Spinal cord (tissue), 9 donors: ENCODE measurements at regions not wholly inside any gene's neighbourhood (a gene's known extent, or its start where the extent isn't known, plus 50 kb on each side); places are given as distances from the start of the nearest gene placed in this dataset.
"Not testable (repeated sequence)": the region's sequence is repeated elsewhere in the genome, so short reads cannot be mapped to it uniquely, and the experiment has no call there.

Experiments used
- DNase-seq, 6 donors: peaks; one replicate each; pipeline versions ENCODE4 v3.0.0 to v3.0.0-alpha.2; 2013 to 2015; ENCODE audit warnings: low spot score in 6 of 6, low read depth in 4 of 6
- H3K27ac ChIP-seq: one replicate; pipeline ENCODE4 v1.5.1; 2013; ENCODE audit warnings: low read depth, low read length, control low read depth
- H3K27me3 ChIP-seq: one replicate; pipeline ENCODE4 v1.6.1; 2013; ENCODE audit warnings: low read length; ENCODE audit not compliant: control insufficient read depth, insufficient read depth
- H3K36me3 ChIP-seq: one replicate; pipeline ENCODE4 v1.6.1; 2013; ENCODE audit warnings: low read length; ENCODE audit not compliant: control insufficient read depth, insufficient read depth
- H3K4me1 ChIP-seq: one replicate; pipeline ENCODE4 v1.6.1; 2013; ENCODE audit warnings: low read length; ENCODE audit not compliant: control insufficient read depth, insufficient read depth
- H3K4me3 ChIP-seq: one replicate; pipeline ENCODE4 v1.5.1; 2013; ENCODE audit warnings: low read depth, low read length, control low read depth
- H3K9me3 ChIP-seq: one replicate; pipeline ENCODE4 v1.6.1; 2013; ENCODE audit warnings: low read length; ENCODE audit not compliant: control insufficient read depth, insufficient read depth
- WGBS: methylation state at CpG from one replicate; pipeline ENCODE4 v1.1.5; 2013; ENCODE audit warnings: missing lambda C conversion rate; ENCODE audit not compliant: insufficient coverage; 5-methylcytosine and 5-hydroxymethylcytosine counted together
- donor health status: healthy.

- H3K27ac ChIP-seq, result no peak overlapping the region
- H3K27me3 ChIP-seq, result no peaks in the 10 kb centered on the region
- no peak for DNase-seq
- no peaks in the 10 kb centered on the region for H3K4me1 ChIP-seq
- H3K36me3 ChIP-seq, result no peaks in the 10 kb centered on the region
- H3K9me3 ChIP-seq, result no peaks in the 10 kb centered on the region
- no CpG with 5 or more reads among the region's 1 CpG for WGBS
- H3K4me3 ChIP-seq, result no peak overlapping the region
Observed at GRCh38 chr5:111958851-111959250, 201.9 kb upstream of the NREP start.

- H3K4me3 ChIP-seq, H3K27me3 ChIP-seq, DNase-seq, H3K4me1 ChIP-seq, H3K27ac ChIP-seq, H3K9me3 ChIP-seq, H3K36me3 ChIP-seq: not testable (repeated sequence)
- WGBS, result no CpG with 5 or more reads among the region's 3 CpGs
Observed at GRCh38 chr5:111956765-111957164, 199.8 kb upstream of the NREP start.

GRCh38 chr5:111954516-111955395, 197.8 kb upstream of the NREP start:
- Histone ChIP-seq H3K4me1 (no peaks in the 10 kb centered on the region), H3K36me3 (no peaks in the 10 kb centered on the region), H3K27ac (no peak overlapping the region), H3K4me3 (no peak overlapping the region), H3K27me3 (no peaks in the 10 kb centered on the region), H3K9me3 (no peaks in the 10 kb centered on the region)
- no CpG with 5 or more reads among the region's 3 CpGs for WGBS
- no peak for DNase-seq

GRCh38 chr5:111953351-111954127, 196.5 kb upstream of the NREP start:
- DNase-seq, result no peak
- WGBS, result no CpG with 5 or more reads among the region's 4 CpGs

GRCh38 chr5:111952555-111952954, 195.6 kb upstream of the NREP start:
- H3K4me3 ChIP-seq, result no peak overlapping the region
- DNase-seq, result no peak
- H3K27me3 ChIP-seq, result no peaks in the 10 kb centered on the region
- H3K4me1 ChIP-seq, result no peaks in the 10 kb centered on the region
- WGBS, result 94% methylated on average over 2 of the region's 2 CpGs
- no peaks in the 10 kb centered on the region for H3K9me3 ChIP-seq
- no peak overlapping the region for H3K27ac ChIP-seq
- H3K36me3 ChIP-seq, result no peaks in the 10 kb centered on the region

More at GRCh38 chr5:111953351-111954127, 196.5 kb upstream of the NREP start:
- H3K4me1 ChIP-seq, result no peaks in the 10 kb centered on the region
- no peak overlapping the region for H3K27ac ChIP-seq
- no peaks in the 10 kb centered on the region for H3K27me3 ChIP-seq
- H3K36me3 ChIP-seq, result no peaks in the 10 kb centered on the region
- no peaks in the 10 kb centered on the region for H3K9me3 ChIP-seq
- H3K4me3 ChIP-seq, result no peak overlapping the region

- Histone ChIP-seq H3K36me3 (no peaks in the 10 kb centered on the region), H3K4me1 (no peaks in the 10 kb centered on the region), H3K27me3 (no peaks in the 10 kb centered on the region), H3K4me3 (no peak overlapping the region), H3K27ac (no peak overlapping the region), H3K9me3 (no peaks in the 10 kb centered on the region)
- no peak for DNase-seq
- no CpG with 5 or more reads among the region's 1 CpG for WGBS
Observed at GRCh38 chr5:111950660-111951059, 193.7 kb upstream of the NREP start.

GRCh38 chr5:111948092-111948841, 191.3 kb upstream of the NREP start:
- no peaks in the 10 kb centered on the region for H3K9me3 ChIP-seq
- no peaks in the 10 kb centered on the region for H3K27me3 ChIP-seq
- H3K4me3 ChIP-seq, result no peak overlapping the region
- H3K36me3 ChIP-seq, result no peaks in the 10 kb centered on the region
- no peaks in the 10 kb centered on the region for H3K4me1 ChIP-seq
- H3K27ac ChIP-seq, result no peak overlapping the region
- DNase-seq, result no peak
- no CpG with 5 or more reads among the region's 4 CpGs for WGBS

- H3K9me3 ChIP-seq, result no peaks in the 10 kb centered on the region
- no peak overlapping the region for H3K4me3 ChIP-seq
- no peak for DNase-seq
- WGBS, result no CpG with 5 or more reads among the region's 2 CpGs
- no peaks in the 10 kb centered on the region for H3K36me3 ChIP-seq
- no peak overlapping the region for H3K27ac ChIP-seq
- no peaks in the 10 kb centered on the region for H3K4me1 ChIP-seq
- no peaks in the 10 kb centered on the region for H3K27me3 ChIP-seq
Observed at GRCh38 chr5:111946556-111946955, 189.6 kb upstream of the NREP start.

GRCh38 chr5:111945535-111945934, 188.5 kb upstream of the NREP start:
- WGBS, result 43% methylated on average over 1 of the region's 1 CpG
- no peaks in the 10 kb centered on the region for H3K4me1 ChIP-seq
- DNase-seq, result no peak
- H3K9me3 ChIP-seq, result no peaks in the 10 kb centered on the region
- no peak overlapping the region for H3K27ac ChIP-seq
- no peaks in the 10 kb centered on the region for H3K27me3 ChIP-seq
- no peak overlapping the region for H3K4me3 ChIP-seq
- no peaks in the 10 kb centered on the region for H3K36me3 ChIP-seq
